Right hindlimb (tissue), 1 donor: ENCODE measurements at regions not wholly inside any gene's neighbourhood (a gene's known extent, or its start where the extent isn't known, plus 50 kb on each side); places are given as distances from the start of the nearest gene placed in this dataset.

Experiments used
- DNase-seq: peaks from one replicate; pipeline ENCODE4 v3.0.0-alpha.2; 2018

- no peak for DNase-seq
These were observed 109.0 kb upstream of the TBL1XR1 start for GRCh38 chr3:177306252-177306651.

DNA sequence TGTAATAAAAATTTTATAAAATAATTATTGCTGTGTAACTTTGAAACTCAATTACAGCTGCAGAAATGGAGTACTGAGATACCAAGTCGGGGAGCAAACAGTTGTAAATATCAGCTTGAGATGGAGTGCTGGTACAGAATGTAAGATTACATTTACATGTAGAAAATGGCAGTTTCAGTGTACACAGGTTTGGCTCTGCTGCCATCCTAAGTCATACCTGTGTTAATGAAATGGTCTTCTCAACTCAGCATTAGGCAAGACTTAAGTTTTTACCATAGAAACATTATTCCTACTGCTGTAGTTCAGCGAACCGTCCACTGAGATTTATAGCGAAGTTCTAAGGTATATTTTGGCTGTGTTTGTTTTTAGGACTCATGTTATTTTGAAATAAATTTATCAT is 110.1 kb upstream of the TBL1XR1 start:
- no peak for DNase-seq

DNA sequence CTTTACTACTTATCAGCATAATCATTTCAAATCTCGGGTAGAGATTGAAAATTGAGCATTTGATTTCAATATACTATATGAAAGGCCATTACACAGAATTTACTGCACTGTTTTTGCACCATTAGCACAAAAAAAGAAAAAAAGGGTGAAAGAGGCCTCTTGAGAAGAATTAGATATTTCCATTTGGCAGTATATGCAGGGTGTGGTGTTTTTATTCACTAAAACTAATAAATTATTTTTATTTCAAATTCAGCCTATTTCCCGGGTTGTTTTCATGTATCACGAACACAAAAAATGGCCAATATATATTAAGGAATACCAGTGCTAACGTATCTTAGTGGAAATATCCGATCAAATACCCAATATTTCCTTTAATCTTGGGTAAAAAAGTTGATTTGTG is 110.5 kb upstream of the TBL1XR1 start:
- no peak for DNase-seq

GRCh38 chr3:177308286-177308685 is 111.0 kb upstream of the TBL1XR1 start:
- DNase-seq = no peak

GRCh38 chr3:177308911-177309310 is 111.6 kb upstream of the TBL1XR1 start:
- DNase-seq = no peak

GRCh38 chr3:177312491-177312890 is 115.2 kb upstream of the TBL1XR1 start:
- no peak for DNase-seq

DNA sequence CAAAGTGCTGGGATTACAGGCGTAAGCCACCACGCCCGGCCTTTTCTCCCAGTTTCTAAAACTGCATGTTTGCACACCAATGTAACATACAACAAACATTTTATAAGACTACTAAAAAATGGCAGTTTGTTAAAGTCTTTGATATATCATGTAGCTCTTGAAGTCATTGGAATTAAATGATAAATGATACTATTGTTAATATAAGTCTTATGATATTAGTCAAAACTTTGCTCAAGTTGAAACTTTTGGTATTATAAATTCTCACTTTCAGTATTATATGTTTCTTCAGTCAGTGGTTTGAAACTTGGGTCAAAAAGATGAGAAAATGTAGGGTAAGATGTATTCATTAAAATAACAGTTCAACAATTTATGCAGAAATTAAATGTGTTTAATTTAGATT is 117.6 kb upstream of the TBL1XR1 start:
- DNase-seq = no peak

GRCh38 chr3:177317247-177317646 is 120.0 kb upstream of the TBL1XR1 start:
- no peak for DNase-seq

DNA sequence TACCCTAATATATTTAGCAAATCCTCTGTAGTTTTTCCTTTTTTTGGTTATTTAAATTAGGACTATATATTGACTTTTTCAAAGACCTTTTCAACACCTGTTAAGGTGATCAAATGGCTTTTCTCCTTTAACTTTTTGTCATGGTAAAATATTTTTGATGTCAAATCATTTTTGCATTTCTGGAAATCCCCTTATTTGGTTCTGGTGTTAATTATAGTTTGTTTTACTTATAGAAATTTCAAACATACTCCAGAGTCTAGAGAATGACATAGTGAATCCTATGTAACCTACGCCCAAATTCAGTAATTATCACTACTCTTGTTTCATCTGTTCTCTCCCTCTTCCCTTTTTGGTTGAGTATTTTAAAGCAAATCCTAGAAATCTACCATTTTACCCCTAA is 121.3 kb upstream of the TBL1XR1 start:
- no peak for DNase-seq

- DNase-seq = no peak
These were observed 123.5 kb upstream of the TBL1XR1 start for GRCh38 chr3:177320765-177321247.

DNA sequence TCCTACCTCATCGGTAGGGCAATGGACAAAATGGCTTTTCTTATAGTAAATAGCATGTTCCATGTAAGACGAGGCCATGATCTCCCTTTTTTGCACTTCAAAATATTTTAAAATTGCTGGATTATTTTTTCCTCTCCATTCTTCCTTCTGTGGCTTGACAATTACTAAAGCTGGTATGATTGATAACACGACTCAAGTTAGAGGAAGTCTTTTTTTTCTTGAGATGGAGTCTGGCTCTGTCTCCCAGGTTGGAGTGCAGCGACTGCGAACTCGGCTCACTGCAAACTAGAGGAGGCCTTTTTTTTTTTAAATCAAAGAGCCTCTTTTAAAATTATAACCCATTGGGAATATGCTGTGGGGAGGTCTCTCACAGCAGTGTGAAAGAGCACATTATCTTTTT is 124.5 kb upstream of the TBL1XR1 start:
- no peak for DNase-seq

DNA sequence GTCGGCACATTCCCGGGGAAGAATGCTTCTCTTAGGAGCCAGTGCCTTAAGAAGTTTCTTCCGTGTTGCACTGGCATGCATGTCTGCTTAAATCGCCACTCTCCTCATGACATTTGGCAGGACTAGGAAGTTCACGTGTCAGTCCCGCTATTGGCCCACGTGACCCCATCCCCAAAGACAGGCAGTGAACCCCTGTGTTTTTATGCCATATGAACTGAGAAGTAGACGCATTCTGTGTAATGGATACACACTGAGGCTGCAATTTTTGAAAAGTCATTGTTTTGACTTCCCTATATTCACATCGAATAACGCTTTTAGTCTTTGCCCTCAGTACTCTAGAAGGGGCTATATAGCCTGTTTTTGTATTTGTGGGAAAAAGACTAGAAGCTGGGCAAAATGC is 125.6 kb upstream of the TBL1XR1 start:
- DNase-seq = no peak

DNA sequence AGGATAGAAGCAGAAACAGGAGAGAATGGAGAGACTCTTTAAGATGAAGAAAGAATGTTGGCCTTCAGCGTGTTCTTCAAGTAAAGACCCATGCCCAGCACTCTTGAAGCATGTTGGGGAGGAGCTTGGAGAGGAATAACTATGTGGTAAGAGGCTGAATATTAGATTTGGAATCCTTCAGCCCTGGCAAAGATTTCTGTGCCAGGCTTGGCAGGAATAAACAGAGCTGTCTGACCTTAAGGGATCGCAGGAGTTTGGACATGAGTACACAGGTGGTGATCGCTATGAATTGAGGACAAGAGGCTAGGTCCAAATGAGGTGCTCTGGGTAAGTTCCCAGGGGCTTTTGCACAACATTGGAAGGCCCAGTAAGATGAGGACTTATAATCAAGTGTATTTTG is 132.6 kb upstream of the TBL1XR1 start:
- DNase-seq = no peak

DNA sequence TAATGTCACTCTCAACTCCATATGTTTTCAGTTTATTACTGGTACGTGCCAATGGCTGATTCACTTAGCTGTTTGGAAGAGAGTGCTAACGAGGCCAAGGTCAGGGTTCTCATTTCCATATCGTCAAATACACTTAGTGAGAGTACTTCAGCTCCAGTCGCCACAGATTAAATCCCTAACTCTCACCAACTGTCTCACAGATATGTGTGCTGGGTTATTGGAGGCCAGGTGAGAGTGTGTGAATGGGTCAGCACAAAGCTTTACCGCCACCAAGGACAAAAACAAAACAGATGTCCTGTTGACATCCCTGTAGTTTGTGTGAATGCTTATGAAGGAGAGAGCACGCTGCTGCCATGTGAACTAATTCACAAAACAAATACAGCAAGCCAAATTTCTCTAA is 133.5 kb upstream of the TBL1XR1 start:
- no peak for DNase-seq

DNA sequence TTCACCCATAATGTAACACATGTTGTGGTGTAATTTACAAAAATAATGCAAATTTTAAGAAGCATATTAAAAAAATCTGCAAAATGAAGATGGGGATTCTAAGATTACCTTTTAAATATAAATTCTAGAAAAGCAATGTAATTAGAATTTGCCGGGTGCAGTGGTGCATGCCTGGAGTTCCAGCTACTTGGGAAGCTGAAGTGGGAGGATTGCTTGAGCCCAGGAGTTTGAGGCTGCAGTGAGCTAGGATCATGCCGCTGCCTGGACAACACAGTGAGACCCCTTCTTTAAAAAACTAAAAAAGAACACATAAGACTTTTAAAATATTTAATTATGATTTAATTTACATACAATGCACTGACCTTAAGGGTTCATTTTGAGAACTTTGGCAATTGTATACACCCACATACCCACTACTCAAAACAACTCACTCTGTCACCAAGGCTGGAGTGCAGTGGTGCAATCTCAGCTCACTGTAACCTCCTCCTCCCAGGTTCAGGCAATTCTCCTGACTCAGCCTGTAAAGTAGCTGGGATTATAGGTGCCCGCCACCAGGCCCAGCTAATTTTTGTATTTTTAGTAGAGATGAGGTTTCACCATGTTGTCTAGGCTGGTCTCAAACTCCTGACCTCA is 134.0 kb upstream of the TBL1XR1 start:
- no peak for DNase-seq

GRCh38 chr3:177332955-177333354 is 135.7 kb upstream of the TBL1XR1 start:
- DNase-seq = no peak

DNA sequence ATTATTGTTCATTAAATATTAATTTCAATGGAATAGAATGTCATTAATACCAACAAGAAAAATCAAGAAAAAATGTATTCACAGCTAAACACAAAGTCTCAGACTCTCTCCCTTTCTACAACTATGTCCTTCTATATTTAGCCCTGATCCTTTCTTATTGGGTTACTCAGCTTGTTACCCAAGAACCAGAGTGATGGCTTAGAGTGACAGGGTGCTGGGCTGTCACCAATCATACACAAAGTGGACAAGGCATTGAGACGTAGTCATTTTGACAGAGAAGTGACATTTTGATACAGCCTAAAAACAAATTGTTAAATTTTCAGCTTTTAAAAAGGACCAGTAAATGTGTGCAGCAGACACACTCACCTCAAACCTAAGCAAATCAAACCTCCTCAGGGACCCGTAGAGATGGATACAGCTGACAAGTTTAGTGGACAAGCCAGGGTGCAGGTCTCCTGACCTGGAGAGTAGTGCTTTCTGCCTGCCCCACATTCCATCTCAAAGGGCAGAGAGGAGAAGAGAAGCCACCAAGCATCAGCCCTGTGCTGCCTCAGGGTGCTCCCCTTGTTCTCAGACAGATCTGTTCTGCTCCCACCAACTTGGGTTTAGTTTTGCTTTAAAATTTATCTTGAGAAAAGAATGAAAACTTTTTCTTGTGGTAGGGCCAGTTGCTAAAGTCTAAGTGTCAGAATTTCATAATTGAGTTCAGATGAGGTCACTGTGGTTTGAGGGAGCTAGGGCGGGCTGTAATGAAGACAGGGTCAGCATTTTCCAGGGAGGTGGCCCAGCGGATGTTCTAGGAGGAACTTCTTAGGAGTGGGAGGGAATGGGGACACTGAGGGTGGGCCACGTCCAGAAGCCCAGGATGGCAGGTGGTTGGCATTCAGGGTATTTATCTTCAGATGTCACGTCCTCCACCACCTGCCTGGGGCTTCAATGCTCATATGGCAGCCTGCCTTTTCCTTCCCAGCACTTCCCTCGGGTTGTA is 136.5 kb upstream of the TBL1XR1 start:
- DNase-seq = peak; percentile 29

DNA sequence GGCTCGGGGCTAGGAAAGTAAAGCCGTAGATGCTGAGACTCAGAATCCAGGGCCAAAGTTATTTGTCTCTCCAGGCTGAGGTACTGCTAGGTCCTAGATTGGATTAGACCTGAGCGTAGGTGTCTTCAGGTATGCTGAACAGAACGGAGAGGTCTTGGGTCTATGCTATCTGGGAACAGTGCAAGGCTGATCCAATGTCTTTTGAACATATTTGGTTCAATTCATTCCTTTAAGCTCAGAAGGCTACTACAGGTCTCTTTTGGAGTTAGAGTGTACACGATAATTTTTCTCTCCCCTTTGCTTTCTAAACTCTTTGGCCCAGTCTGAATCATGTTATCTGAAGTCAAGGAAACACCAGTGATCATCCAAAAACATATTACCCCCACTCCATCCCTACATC is 137.5 kb upstream of the TBL1XR1 start:
- DNase-seq = no peak

DNA sequence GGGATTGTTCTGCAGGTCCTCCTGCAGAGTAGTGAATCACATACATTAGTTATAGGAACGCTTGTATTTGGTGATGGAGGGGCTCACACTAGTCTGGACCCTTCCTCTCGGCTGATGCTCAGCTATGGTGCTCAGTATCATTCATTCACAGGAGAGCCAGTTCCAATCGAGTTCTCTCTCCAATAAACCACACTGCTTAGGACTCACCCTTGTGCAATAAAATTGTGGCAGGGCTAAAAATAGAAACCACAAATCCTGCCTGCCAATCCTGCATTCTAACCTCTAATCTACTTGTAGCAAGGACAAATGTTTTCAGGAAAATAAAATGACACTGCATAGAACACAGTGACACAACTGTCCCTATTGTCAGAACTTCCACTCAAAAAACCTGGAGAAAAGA is 138.4 kb upstream of the TBL1XR1 start:
- DNase-seq = no peak

GRCh38 chr3:177336873-177337450 is 139.7 kb upstream of the TBL1XR1 start:
- no peak for DNase-seq

- DNase-seq = no peak
These were observed 140.5 kb upstream of the TBL1XR1 start for GRCh38 chr3:177337541-177338331.

GRCh38 chr3:177338697-177339219 is 141.5 kb upstream of the TBL1XR1 start:
- no peak for DNase-seq
